ENCODE measurements at regions not wholly inside any gene's neighbourhood (a gene's known extent, or its start where the extent isn't known, plus 50 kb on each side); places are given as distances from the start of the nearest gene placed in this dataset.

GRCh38 chr4:180770265-180770664, 1472.9 kb upstream of the TENM3 start:
- no peak for TF ChIP-seq POLR2AphosphoS5 (IDR thresholded peaks at IDR 0.05; ENCODE audit: low read depth, low read length)
- TF ChIP-seq SIN3A (IDR thresholded peaks at IDR 0.05; ENCODE audit: low read depth) = no peak
- no peak for TF ChIP-seq CTCF (IDR thresholded peaks at IDR 0.05 in 2 of 3, conservative IDR thresholded peaks at IDR 0.05 in 1 of 3; ENCODE audit: borderline replicate concordance in 1 of 3, insufficient read depth in 1 of 3, low read depth in 2 of 3, low read length in 2 of 3)
- no peak for TF ChIP-seq POLR2A (IDR thresholded peaks at IDR 0.05; ENCODE audit: borderline replicate concordance, extremely low read depth, insufficient read depth, insufficient read length)
- TF ChIP-seq ZNF274 (IDR thresholded peaks at IDR 0.05; ENCODE audit: low read depth, low read length) = no peak
- TF ChIP-seq YY1 (IDR thresholded peaks at IDR 0.05; ENCODE audit: extremely low read depth, insufficient replicate concordance, low read depth, low read length) = no peak
- no peak for TF ChIP-seq EZH2 (IDR thresholded peaks at IDR 0.05)

All from HCT116 (cell line).